Vagina (tissue), 2 donors: ENCODE measurements at regions not wholly inside any gene's neighbourhood (a gene's known extent, or its start where the extent isn't known, plus 50 kb on each side); places are given as distances from the start of the nearest gene placed in this dataset.

Experiments used
- POLR2A ChIP-seq, 2 donors: fragments of 450-650 bp; IDR thresholded peaks; one replicate each; pipeline ENCODE4 v1.6.1; 2017; ENCODE audit warnings: antibody characterized with exemption in 2 of 2, mild to moderate bottlenecking in 2 of 2, moderate library complexity in 2 of 2
- POLR2AphosphoS5 ChIP-seq, 2 donors: sonication (generic); formaldehyde crosslinking; IDR thresholded peaks; one replicate each; pipeline ENCODE4 v1.9.0; 2017; ENCODE audit warnings: antibody characterized with exemption in 2 of 2, mild to moderate bottlenecking in 2 of 2, low read depth in 1 of 2; ENCODE audit not compliant: insufficient read depth in 1 of 2
- TF ChIP-seq, protein P1 (sequence below), 3 experiments: fragments of 450-650 bp in 2 of 3; fragments of 200-600 bp in 1 of 3; sonication (generic) in 1 of 3; IDR thresholded peaks; one replicate each; pipeline ENCODE4 v1.5.1; 2017 to 2019; ENCODE audit warnings: antibody characterized with exemption in 3 of 3, mild to moderate bottlenecking in 2 of 3, moderate library complexity in 2 of 3

DNA sequence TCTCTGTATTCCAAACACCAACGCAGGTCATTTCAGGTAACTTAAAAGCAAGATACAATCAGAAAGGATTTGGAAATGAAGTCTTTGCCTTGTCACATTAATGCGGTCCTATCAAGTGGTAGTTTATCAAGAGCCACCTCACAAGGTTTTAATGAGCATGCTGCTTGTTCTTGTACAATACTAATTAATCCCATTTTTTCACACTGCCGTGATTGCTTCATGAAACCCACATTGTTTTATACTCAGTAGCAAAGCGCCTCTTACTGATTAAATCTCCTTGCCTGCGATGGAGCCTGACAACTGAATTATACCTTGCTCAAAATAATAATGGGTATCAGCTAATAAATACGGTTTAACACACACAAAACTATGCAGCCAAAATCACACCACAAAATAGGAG is 234.1 kb upstream of the TSHZ2 start:
- TF ChIP-seq, protein P1, sequence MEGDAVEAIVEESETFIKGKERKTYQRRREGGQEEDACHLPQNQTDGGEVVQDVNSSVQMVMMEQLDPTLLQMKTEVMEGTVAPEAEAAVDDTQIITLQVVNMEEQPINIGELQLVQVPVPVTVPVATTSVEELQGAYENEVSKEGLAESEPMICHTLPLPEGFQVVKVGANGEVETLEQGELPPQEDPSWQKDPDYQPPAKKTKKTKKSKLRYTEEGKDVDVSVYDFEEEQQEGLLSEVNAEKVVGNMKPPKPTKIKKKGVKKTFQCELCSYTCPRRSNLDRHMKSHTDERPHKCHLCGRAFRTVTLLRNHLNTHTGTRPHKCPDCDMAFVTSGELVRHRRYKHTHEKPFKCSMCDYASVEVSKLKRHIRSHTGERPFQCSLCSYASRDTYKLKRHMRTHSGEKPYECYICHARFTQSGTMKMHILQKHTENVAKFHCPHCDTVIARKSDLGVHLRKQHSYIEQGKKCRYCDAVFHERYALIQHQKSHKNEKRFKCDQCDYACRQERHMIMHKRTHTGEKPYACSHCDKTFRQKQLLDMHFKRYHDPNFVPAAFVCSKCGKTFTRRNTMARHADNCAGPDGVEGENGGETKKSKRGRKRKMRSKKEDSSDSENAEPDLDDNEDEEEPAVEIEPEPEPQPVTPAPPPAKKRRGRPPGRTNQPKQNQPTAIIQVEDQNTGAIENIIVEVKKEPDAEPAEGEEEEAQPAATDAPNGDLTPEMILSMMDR (IDR thresholded peaks at IDR 0.05) = no peak
- TF ChIP-seq POLR2AphosphoS5 (IDR thresholded peaks at IDR 0.05; ENCODE audit: insufficient read depth in 1 of 2, low read depth in 1 of 2) = no peak
- no peak for TF ChIP-seq POLR2A (IDR thresholded peaks at IDR 0.05)
